NCI-H526 (cell line): ENCODE measurements at regions not wholly inside any gene's neighbourhood (a gene's known extent, or its start where the extent isn't known, plus 50 kb on each side); places are given as distances from the start of the nearest gene placed in this dataset.

Source experiments
- DNase-seq, 2 experiments: peaks; one replicate each; lab custom pipeline; 2025; lab: John Stamatoyannopoulos, UW

DNA sequence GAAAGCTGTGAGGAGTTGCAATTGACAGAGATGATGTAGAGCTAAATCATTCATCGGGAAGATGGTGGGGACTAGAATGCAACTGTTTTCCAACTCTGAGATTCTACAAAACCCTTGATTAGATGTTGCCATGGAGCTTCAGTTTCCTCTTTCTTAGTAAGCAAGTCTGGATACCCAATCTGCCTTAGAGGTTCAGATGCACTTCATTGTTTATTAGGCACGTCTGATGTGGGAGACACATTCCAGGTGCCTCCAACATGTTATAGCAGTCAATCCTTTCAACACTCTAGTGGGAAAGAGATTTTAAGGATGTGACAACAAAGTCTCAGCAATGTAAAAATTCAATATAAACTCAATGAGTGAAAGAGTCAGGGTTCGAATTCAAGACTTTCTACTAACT lies 291.3 kb upstream of the PHYHIPL start:
- no peak for DNase-seq

DNA sequence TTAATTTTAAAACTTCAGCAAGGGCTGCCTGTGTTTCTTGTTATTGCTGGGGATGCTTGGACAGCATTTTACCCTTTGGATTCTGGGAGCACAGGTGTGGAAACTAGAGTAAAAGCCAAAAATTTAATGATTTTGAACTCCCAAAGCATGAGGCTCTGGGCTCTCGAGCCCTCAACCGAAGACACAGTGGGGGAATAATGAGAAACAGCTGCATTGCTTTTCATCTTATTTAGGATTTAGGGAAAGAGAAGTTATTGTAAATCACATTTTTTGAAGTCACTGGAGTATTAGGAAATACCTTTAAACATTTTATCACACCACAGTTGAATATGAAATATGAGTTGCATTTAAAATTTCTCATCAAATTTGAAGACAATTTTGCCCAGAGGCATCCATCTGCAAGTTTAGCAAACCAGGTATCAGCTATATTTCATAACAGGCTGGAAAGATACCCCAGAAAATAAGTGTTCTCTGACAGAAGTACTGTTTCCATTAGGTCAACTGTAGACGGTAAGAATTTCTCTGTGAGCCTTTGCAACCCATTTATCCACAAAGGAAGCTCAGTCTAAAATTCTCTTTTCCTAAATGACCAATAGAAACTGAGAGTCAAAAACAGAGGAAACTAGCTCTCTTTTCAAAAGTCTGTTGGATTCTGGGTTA lies 290.6 kb upstream of the PHYHIPL start:
- no peak for DNase-seq

DNA sequence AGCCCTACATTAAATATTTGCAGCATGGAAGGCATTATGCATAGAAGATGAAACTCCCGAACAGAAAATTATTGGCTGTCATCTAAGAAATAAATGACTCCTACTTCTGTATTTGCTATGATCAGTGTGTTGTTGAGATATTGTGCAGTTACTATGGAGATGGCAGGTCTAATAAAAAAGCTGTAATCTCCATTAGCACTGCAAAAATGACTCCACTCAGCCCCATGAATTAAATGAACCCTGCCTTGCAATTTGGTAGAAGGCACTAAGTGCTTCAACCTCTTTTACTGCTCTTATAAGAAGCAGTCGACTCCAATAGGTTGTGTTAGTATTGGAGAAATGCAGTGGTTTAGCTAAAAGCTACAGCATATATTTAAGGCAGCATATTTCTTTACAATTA lies 290.0 kb upstream of the PHYHIPL start:
- no peak for DNase-seq

DNA sequence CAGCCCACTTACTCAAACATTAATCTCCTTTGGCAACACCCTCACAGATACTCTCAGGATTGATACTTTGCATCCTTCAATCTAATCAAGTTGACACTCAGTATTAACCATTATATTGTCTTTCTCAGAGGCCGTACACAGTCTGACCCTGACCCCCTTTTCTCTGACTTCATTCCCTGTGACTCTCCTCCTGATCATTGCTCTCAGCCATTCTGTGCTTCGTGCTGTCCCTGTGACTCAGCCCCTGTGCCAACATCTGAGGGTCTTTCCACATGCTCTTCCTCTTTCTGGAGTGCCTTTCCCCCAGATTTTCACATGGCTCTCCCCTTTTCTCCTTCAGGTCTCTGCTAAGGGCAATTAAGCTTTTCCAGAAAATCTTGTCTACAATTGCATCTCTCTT lies 289.0 kb upstream of the PHYHIPL start:
- DNase-seq, result no peak

DNA sequence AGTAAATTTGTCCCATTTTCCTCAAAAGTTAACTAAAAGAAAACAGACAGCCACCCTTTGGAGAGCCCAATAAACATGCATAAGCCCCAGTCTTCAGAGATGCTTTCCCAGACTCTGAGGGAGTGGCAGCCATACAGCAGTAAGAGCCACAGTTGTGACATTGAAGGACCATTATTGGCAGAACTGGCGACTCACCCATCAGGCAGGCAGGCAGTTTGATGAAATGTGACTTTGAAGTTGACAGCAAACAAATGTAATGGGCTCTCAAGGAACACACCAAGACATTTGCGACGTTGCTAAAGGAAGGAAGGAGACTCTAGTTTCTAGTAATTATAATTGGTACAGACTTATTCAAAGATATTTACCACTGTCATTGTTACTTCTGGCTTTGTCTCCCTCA lies 287.5 kb upstream of the PHYHIPL start:
- no peak for DNase-seq

DNA sequence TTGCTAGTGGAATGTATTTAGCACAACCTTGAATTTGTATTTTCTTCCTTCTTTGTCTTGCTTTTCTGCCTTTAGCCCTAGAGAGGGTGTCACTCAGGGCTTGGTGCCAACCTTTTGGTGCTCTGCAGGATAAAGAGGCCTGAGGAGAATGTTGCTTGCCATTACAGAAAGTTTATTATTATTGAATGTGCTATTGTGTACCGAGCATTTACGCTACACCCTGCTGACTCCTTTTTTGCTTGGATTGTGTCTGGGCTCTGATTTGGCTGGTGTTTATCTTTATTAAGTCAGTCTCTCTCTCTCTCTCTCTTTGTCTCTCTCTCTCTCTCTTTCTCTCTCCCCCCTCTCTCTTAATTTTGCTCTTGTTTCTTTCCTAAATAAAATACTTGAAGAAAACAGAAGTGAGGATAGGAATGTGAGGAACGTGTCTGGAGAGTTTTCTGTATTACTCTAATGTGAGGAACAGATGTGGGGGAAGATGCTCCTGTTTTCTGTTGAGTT lies 284.4 kb upstream of the PHYHIPL start:
- no peak for DNase-seq

DNA sequence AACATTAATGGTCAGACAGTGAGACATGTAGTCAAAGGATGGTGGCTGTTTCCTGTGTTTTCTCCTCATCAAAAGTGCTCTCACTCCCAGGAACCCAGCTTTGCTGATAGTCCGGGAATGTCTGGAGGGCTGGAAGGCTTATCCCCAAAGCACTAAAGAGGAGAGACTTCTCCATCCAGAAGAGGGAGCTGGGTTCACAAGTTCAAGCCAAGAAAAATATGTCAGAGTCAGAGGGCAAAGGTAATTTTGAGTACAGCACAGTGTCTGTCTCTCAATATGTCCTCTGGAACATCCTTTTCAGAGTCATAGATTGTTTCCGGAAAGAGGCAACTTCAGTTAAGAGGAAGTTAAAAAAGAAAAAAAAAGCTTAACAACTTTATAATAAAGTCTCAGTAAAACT lies 281.5 kb upstream of the PHYHIPL start:
- DNase-seq, result no peak

DNA sequence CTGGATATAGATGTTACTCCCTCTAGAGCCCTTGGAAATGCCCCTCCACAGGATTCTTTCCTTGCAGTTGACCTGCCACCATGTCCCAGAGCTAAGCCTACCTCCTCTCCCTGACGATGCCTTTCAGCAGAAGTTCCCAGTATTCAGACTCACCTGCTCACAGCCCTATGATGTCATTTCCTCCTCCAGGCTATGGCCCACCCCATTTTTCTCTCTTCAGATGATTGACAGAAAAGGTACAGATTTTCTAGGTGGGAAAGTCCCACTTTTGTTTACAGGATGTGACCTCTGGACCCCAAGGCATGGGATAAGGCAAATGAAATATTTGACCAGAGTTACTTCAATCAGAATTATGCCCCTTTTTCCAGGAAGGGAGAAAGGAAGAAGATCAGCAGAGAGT lies 280.2 kb upstream of the PHYHIPL start:
- no peak for DNase-seq

DNA sequence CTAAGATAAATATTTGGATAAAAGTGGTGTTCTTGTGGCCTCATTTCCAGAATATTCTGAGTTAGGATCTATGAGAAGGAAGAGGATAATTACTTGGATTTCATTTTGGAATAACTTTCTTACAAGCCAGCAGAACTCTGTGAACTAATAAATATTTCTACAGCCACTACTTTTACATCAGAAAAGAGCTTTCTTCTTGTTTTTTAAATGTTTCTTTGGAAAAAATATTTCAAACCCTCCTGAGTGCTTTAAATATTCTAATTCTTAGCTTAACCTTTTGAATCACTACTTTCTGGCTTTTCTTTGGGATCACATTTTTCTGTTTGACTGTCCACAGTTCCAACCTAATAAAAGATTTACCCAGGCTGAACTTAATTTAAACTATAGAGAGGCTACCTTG lies 279.2 kb upstream of the PHYHIPL start:
- no peak for DNase-seq

DNA sequence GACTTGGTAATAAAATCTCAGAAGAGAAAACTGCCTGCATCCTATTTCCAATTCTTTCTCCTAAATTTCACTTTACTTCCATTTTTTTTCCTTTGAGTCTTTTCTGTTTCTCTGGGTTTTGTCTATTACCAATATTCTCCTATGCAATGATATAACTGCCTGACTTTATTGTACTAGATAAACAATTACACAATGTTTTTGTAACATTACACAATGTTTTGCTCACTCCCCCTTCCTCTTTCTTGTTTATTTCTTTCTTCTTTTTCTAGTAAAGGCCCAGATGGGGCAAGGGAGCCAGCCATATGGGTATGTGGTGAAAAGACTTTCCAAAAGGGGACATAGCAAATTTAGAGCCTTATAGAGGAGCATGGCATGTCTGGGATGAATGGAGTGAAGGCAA lies 278.7 kb upstream of the PHYHIPL start:
- no peak for DNase-seq

DNA sequence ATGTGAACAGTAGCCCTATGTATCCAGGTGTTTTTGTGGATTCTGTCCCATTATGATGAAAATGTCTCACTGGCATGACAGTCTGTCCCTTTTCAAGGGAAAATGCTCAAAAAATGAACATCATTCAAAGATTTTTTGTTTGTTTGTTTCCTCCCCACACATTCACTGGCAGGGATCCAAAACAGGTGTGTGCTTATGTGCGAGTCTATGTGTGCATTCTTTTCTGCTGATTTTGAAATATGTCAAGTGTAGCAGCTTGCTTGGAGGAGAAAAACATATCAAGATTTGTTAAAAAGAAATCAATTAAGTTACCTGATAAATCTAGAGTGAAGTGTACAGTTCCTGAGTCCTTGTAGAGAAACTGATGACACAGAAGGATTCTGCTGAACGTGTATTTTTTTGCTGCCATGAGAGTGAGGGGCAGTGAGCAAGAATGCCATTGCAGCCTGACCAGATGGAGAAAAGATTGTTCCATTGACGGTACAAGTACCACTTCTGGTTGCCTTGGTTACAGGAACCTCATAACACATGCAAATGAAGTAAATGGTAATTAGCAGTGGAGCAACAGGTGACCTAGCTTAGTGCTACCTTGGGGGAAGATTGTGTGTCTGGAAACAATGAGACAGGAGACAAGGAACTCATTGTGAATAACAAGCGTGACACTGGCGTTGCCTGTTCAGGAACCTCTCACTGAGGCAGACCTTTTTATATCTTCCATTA lies 277.4 kb upstream of the PHYHIPL start:
- DNase-seq, result no peak

DNA sequence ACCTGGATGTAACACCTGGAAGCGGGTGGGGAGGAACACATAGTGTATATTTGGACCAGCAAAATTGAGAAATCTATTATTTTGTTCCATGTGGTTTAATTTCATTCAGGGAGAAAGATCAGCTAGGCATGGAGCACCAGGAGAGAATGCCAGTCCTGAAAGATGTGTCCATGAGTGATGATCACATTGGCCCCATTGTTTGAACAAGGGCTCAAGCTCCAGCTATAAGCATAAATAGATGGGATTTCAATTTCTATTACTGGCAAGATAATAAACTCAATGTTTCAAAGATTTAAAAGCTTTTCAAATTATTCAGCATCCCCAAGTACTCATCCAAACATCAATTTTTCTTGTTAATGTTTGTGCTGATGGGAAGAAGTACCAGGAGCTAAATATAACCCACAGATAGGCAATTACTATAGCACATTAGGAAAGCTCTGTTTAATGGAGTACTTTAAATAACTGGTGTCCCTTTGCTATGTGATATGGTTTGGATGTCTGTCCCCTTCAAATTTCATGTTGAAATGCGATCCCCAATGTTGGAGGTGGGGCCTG lies 275.3 kb upstream of the PHYHIPL start:
- DNase-seq, result no peak

DNA sequence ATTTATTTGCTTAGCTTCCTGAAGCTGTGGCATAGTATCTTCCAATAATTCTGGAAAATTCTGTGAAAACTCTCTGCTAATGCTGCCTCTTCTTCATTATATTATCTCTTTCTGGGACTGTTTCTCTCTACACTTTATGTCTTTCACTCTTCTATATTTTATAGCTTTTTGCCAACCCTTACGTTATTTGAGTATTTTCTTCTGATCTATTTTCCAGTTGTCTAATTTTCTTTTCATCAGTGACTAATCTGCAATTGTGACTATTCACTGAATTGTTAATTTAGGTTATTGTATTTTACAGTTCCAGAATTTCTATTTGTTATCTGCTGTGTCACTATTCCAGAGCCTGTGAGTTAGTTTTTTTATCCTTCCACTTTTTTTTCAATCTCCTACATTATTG lies 273.4 kb upstream of the PHYHIPL start:
- DNase-seq, result no peak

DNA sequence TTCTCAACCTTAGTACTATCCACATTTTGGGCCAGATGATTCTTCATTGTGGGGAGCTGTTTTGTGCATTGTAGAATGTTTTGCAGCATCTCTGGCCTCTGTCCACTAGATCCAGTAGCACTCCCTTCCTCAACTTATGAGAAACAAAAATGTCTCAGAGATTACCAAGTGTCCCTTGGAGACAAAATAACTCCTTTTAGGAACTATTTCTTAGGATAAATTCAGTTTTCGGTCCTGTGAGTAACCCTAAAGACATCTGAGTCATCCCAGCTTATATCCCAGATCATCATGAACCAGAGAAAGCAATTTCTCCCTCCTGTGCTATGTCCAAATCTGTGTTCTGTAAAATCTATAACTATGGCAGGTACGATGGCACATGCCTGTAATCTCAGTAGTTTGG lies 266.6 kb upstream of the PHYHIPL start:
- no peak for DNase-seq

DNA sequence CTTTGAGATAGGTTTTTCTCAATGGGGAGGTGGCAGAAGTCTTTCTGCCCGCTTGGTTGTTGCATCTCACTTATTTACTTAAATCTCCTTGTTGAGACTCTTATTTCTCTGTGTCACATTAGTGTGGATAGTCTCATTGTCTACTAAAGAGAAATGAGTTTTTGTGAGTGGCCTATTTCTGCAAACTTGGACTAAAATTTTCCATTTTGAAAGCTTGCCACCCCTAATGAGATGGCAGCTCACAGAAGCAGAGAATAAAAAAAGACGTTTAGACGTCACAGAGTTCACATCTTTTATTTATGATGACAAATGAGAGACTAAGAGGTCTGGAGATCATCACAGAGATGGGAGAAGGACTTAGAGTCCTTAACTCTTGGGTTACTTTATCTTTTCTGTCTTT lies 262.7 kb upstream of the PHYHIPL start:
- no peak for DNase-seq

DNA sequence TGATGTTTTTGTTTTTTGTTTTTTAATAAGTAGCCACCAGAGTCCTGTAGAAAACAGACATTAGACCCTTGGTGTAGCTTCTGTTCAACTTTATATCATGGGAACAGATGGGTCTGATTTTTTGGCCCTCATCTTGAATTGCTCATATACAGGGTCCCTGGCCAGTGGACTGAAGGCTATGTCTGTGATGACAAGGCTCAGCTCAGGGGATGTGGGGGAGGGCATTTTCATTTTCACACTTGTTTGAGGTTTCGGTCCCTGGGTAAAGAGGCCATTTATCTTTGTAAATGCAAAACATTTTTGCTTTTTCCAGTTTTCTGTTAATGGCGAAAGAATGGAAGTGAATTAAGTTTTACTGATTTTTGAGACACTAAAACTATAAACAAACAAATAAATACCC lies 257.6 kb upstream of the PHYHIPL start:
- no peak for DNase-seq

DNA sequence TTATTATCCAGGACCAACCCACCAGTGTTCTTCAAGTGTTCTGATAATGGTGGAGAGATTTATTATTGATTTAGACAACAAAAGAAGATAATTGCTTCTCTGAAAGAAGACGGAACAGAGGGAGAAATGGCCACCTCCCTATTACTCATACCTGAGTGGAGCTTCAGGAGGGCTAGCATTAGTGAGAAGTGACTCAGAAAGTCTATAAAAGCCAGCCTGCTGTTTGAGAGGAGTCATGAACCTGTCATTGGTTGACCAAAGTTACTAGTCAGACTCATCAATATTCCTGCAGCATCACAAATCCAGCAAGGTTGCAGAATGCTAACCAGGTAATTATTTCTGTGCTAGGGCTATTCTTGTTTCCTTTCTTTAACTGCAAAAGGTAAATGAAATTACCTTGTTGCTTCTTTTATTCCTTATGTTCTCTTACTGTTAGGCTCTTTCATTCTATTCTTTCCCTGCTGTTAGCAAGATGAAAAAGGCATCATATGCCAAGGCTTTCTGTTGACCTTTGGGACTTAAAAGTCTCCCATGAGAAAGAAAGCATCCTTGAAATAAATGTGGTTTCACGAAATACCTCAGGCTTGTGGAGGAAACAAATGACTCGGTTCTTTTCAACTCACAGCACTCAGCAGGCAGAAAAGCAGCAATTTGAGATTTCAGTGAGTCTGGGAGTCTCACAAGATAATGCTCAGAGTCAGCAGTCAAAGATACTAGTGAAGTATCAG lies 256.4 kb upstream of the PHYHIPL start:
- DNase-seq, result no peak

DNA sequence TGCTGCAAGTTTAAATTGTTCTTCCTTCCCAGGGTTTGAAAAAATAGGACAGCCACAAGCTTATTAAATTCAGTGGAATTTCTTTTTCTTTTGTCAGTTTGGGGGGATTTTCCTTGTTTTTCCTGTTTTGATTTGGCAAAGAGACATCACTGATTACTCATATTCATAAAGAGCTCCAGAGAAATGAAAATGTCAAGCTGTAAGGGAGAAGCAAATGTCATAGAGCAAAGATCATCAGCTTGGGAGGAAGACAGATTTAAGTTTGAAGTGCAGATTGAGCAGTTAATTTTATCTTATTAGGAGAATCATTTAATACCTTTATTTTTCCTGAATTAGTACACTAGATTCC lies 255.8 kb upstream of the PHYHIPL start:
- no peak for DNase-seq

DNA sequence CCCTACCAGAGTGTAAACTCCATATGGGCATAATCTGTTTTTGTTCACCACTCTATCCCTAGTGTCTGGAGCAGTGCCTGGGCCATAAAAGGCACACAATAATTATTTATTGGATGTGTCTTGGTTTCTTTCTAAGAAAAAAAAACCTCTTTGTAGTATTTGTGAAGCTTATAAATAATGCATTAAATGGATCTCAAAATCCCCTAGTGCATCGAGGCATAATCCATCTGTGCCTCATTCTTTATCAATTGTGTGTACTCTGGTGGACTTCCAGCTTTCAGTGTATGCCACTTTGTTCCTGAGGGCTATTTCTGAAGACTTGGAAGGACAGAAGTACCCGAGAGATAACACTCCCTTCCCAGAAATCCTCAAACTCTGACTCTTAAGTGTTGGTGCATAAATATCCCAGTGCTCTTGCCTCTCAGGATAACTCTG lies 255.0 kb upstream of the PHYHIPL start:
- DNase-seq, result no peak

DNA sequence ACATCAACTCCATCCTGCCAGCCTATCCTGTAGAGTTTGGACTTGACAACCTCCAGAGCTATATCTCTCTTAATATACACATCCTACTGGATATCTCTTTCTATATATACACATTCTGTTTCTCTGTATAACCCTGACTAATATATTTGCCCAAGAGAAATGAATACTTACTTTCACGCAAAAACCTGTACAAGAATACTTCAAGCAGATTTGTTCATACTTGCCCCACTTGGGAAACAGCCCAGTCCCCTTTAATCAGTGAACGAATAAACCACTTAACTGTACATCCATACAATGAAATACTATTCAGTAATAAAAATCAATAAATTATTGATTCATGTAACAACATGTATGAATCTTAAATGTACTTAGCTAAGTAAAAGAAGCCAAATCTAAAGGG lies 251.1 kb upstream of the PHYHIPL start:
- DNase-seq, result no peak

DNA sequence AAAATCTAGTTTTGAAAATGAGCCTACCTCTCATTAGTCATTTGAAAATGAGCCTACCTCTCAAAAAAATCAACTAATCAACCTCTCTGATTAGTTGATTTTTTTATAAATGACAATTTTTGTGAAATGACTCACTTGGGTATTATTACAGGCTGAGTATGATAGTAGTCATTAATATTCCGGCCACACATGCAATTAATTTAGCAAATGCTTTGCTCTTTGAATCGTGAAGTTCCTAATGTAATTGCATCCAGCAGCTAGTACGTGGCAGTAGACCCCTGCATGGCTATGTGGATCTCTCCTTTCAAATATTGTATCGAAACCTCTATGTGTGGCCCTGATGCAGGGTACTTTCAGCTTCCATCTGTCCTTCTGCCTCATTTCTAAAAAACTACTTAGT lies 245.9 kb upstream of the PHYHIPL start:
- DNase-seq, result no peak

DNA sequence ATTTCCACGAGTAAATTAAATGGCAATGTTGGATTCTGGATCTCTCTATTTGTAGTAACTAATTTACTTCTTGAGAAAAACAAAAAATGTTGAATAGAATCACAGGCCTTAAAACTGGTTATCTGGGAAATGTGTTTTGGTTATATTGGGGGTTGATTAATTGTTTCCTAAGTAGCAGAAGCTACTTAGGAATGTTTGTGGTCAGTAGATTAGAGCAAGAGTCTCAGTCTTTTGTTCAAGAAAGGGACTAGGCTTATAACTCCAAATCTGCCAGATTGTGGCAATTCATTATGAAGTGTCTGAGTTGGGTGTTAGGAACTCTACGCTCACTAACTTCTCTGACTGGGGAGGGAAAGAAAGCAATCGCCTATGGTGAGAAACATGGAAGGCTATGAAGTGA lies 244.3 kb upstream of the PHYHIPL start:
- no peak for DNase-seq
